IMR-90 (cell line): ENCODE measurements at regions not wholly inside any gene's neighbourhood (a gene's known extent, or its start where the extent isn't known, plus 50 kb on each side); places are given as distances from the start of the nearest gene placed in this dataset.

Experiments
- ATAC-seq: fragments of 200-7000 bp; cut with Tn5 transposase; 2 replicates; pipeline ENCODE4 v1.9.1; 2020; ENCODE audit warnings: low read depth, mild to moderate bottlenecking, moderate library complexity
- BruUV-seq: library from RNA; stranded (reverse); fragments of 400-500 nt; replicated peaks from 2 replicates; lab custom pipeline; 2021; lab: Mats Ljungman, UMichigan
- CTCF ChIA-PET: fragments of 300-600 bp; formaldehyde crosslinking; extraction: SDS; loops from one replicate; lab custom pipeline; 2021; ENCODE audit warnings: antibody characterized with exemption; lab: Yijun Ruan, JAX
- POLR2A ChIA-PET: fragments of 300-600 bp; sonication (Branson Sonifier 250); formaldehyde crosslinking; loops from one replicate; lab custom pipeline; 2022; ENCODE audit warnings: antibody characterized with exemption; ENCODE audit not compliant: unreplicated experiment; lab: Charles Lee
- DNase-seq: peaks from one replicate; pipeline ENCODE4 v3.0.0; 2013
- H2AFZ ChIP-seq: replicated peaks from 2 replicates; pipeline ENCODE3; 2013; ENCODE audit warnings: low read length, mild to moderate bottlenecking; ENCODE audit not compliant: poor library complexity
- H2AK5ac ChIP-seq: 2 replicates; pipeline ENCODE4 v1.6.1; 2013; ENCODE audit warnings: low read depth, low read length, inconsistent platforms
- H2AK9ac ChIP-seq: replicated peaks from 2 replicates; pipeline ENCODE3; 2013; ENCODE audit warnings: mild to moderate bottlenecking, low read depth, low read length, moderate library complexity; ENCODE audit not compliant: poor library complexity
- H2BK120ac ChIP-seq: 2 replicates; pipeline ENCODE4 v1.6.1; 2013; ENCODE audit warnings: low read depth, low read length, inconsistent platforms
- H2BK15ac ChIP-seq: 3 replicates; pipeline ENCODE4 v1.6.1; 2013; ENCODE audit warnings: low read depth, low read length, inconsistent platforms
- H2BK20ac ChIP-seq: 2 replicates; pipeline ENCODE4 v1.6.1; 2013; ENCODE audit warnings: low read depth, mild to moderate bottlenecking, inconsistent platforms, low read length, moderate library complexity
- H2BK5ac ChIP-seq: 2 replicates; pipeline ENCODE4 v1.6.1; 2013; ENCODE audit warnings: mild to moderate bottlenecking, low read depth, low read length, inconsistent platforms; ENCODE audit not compliant: poor library complexity, severe bottlenecking
- H3K14ac ChIP-seq: replicated peaks from 2 replicates; pipeline ENCODE4 v1.6.1; 2013; ENCODE audit warnings: low read depth, low read length, inconsistent platforms
- H3K18ac ChIP-seq: 2 replicates; pipeline ENCODE4 v1.6.1; 2013; ENCODE audit warnings: low read depth, low read length, control low read depth
- H3K23ac ChIP-seq: 2 replicates; pipeline ENCODE4 v1.6.1; 2013; ENCODE audit warnings: low read depth, low read length, inconsistent platforms
- H3K27ac ChIP-seq: 2 replicates; pipeline ENCODE4 v1.5.1; 2013; ENCODE audit warnings: mild to moderate bottlenecking, control low read depth, low read length; ENCODE audit not compliant: insufficient read depth
- H3K27me3 ChIP-seq: 2 replicates; pipeline ENCODE4 v1.6.1; 2013; ENCODE audit warnings: low read length; ENCODE audit not compliant: control insufficient read depth, insufficient read depth
- H3K36me3 ChIP-seq: 2 replicates; pipeline ENCODE4 v1.6.1; 2013; ENCODE audit warnings: low read length, mixed read lengths; ENCODE audit not compliant: control insufficient read depth, insufficient read depth
- H3K4ac ChIP-seq: 2 replicates; pipeline ENCODE4 v1.6.1; 2013; ENCODE audit warnings: low read depth, low read length, inconsistent platforms
- H3K4me1 ChIP-seq: 2 replicates; pipeline ENCODE4 v1.6.1; 2013; ENCODE audit warnings: low read length, mixed read lengths; ENCODE audit not compliant: control insufficient read depth, insufficient read depth
- H3K4me2 ChIP-seq: 2 replicates; pipeline ENCODE4 v1.6.1; 2013; ENCODE audit warnings: low read depth, mild to moderate bottlenecking, control low read depth, low read length, moderate library complexity
- H3K4me3 ChIP-seq: 2 replicates; pipeline ENCODE4 v1.5.1; 2013; ENCODE audit warnings: low read depth, mild to moderate bottlenecking, control low read depth, low read length, moderate library complexity; ENCODE audit not compliant: insufficient read depth
- H3K56ac ChIP-seq: 2 replicates; pipeline ENCODE4 v1.6.1; 2013; ENCODE audit warnings: low read length, inconsistent platforms; ENCODE audit not compliant: insufficient read depth; ENCODE audit errors: extremely low read depth
- H3K79me1 ChIP-seq, 2 experiments: 2 replicates each; pipeline ENCODE4 v1.6.1; 2013; ENCODE audit warnings: low read length in 2 of 2, inconsistent platforms in 1 of 2, low read depth in 1 of 2
- H3K9ac ChIP-seq: 2 replicates; pipeline ENCODE4 v1.6.1; 2013; ENCODE audit warnings: low read depth, low read length, control low read depth
- H3K9me1 ChIP-seq: 2 replicates; pipeline ENCODE4 v1.6.1; 2013; ENCODE audit warnings: low read length, inconsistent platforms; ENCODE audit not compliant: insufficient read depth
- H3K9me3 ChIP-seq: 2 replicates; pipeline ENCODE4 v1.6.1; 2013; ENCODE audit warnings: low read length; ENCODE audit not compliant: control insufficient read depth, insufficient read depth
- H4K20me1 ChIP-seq: 2 replicates; pipeline ENCODE4 v1.6.1; 2013; ENCODE audit warnings: low read length, inconsistent platforms; ENCODE audit not compliant: insufficient read depth
- H4K5ac ChIP-seq: 2 replicates; pipeline ENCODE4 v1.6.1; 2013; ENCODE audit warnings: mild to moderate bottlenecking, low read depth, low read length, control low read depth
- H4K8ac ChIP-seq, 2 experiments: 2 replicates each; pipeline ENCODE4 v1.6.1; 2013; ENCODE audit warnings: low read depth in 2 of 2, low read length in 2 of 2, control low read depth in 1 of 2, inconsistent platforms in 1 of 2
- H4K91ac ChIP-seq: 2 replicates; pipeline ENCODE4 v1.6.1; 2013; ENCODE audit warnings: low read depth, low read length, inconsistent platforms; ENCODE audit not compliant: insufficient read depth
- CEBPB ChIP-seq: IDR thresholded peaks from 2 replicates; pipeline ENCODE4 v1.6.1; 2012; ENCODE audit warnings: low read depth, low read length, improper control_type of control experiment
- FOS ChIP-seq: fragments of 150-350 bp; IDR thresholded peaks from 2 replicates; pipeline ENCODE4 v1.6.1; 2016; ENCODE audit warnings: low read depth, low read length
- NFE2L2 ChIP-seq: fragments of 150-350 bp; IDR thresholded peaks from 2 replicates; pipeline ENCODE4 v1.6.1; 2016; ENCODE audit warnings: low read depth, mild to moderate bottlenecking, low read length
- RCOR1 ChIP-seq: IDR thresholded peaks from 2 replicates; pipeline ENCODE4 v1.6.1; 2012; ENCODE audit warnings: mild to moderate bottlenecking, low read length, improper control_type of control experiment; ENCODE audit not compliant: insufficient replicate concordance
- WGBS, 2 experiments: methylation state at CpG; one replicate each; pipeline versions ENCODE4 v1.1.5 to v1.1.7; 2013; ENCODE audit warnings: missing lambda C conversion rate in 2 of 2; ENCODE audit not compliant: insufficient read length in 1 of 2; ENCODE audit errors: extremely low coverage in 2 of 2; 5-methylcytosine and 5-hydroxymethylcytosine counted together
- dilution Hi-C: fragments of 300-500 bp; cut with HindIII; formaldehyde crosslinking; loops from one replicate; pipeline ENCODE4 v1.14.3; 2018; ENCODE audit warnings: low sequenced_read_pairs; ENCODE audit not compliant: unreplicated experiment
- in situ Hi-C: fragments of 300-500 bp; cut with MboI; formaldehyde crosslinking; loops from 3 replicates; pipeline ENCODE4 v1.14.3; 2019; ENCODE audit warnings: low sequenced_read_pairs, inconsistent platforms, mixed read lengths
- intact Hi-C: fragments of 100-400 bp; cut with micrococcal nuclease; formaldehyde crosslinking; loops from 2 replicates; pipeline ENCODE4 v1.10.0; 2022

DNA sequence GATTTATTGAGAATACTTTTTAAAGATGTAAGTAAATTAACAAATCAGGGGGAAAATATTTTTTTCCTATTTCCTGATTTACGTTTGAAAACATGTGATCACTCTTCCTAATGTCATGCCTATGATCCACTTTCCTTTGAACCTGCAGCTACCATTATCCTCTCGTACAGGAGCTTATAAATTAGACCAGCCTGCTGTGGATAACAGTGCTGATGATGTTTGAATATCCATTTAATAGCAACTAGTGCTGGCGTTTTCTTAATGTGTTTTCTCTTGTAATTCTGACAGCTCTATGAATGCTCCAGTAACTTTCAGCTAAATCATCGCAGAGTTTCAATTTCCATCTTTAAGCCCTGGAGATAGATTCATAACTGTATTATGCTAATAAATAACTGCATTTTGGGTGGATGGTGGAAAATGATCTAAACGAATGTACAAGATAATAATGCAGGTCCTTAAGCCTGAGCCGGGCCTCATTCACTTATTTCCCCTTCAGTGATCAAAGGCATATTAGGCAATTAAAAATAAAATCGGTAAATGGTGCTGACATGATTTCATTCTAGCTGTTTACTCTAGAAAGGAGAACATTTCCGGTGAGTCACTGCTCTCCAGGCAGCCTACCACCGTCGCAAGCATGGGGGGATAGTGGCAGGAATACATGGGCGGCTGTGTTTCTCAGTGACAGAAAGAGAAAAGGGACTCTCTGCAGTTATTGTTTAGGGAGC, 58.5 kb upstream of the SLC24A5 start:
- H3K14ac ChIP-seq = no peak overlapping the region
- H3K27ac ChIP-seq = no peak overlapping the region
- no peak overlapping the region for H3K4ac ChIP-seq
- no peak overlapping the region for H2BK120ac ChIP-seq
- DNase-seq (peak; percentile 61), ATAC-seq (peak; percentile 85)
- H3K9me1 ChIP-seq = no peaks in the 10 kb centered on the region
- dilution Hi-C loops (no loop called here), in situ Hi-C loops (loop anchor here (10.0 kb wide), 1 partner anchor 58 kb away; no protein-coding TSS in a partner anchor), intact Hi-C loops (no loop called here)
- no peaks in the 10 kb centered on the region for H4K20me1 ChIP-seq
- H4K8ac ChIP-seq = no peak overlapping the region
- H2BK15ac ChIP-seq = no peak overlapping the region
- H2AK5ac ChIP-seq = no peak overlapping the region
- H3K9ac ChIP-seq = no peak overlapping the region
- H3K9me3 ChIP-seq = no peaks in the 10 kb centered on the region
- H3K4me2 ChIP-seq = no peak overlapping the region
- no peak overlapping the region for H4K91ac ChIP-seq
- ChIA-PET POLR2A (no interaction called here), CTCF (interaction anchor here (0.6 to 0.9 kb wide), 2 partner anchors 70 to 72 kb away, joined by 3 read pairs; no protein-coding TSS in a partner anchor)
- H3K23ac ChIP-seq = no peak overlapping the region
- no peak overlapping the region for H3K56ac ChIP-seq
- WGBS, 2 experiments = no CpG with 5 or more reads among the region's 11 CpGs
- H3K4me3 ChIP-seq = no peak overlapping the region
- H3K18ac ChIP-seq = no peak overlapping the region; the same call in 1 of the 2 replicates
- H3K27me3 ChIP-seq = no peaks in the 10 kb centered on the region
- no peak overlapping the region for H2BK20ac ChIP-seq
- H3K36me3 ChIP-seq = no peaks in the 10 kb centered on the region
- H2AK9ac ChIP-seq = no peak overlapping the region
- BruUV-seq = no TSS peak
- TF ChIP-seq FOS (peak; percentile 71), NFE2L2 (no peak), CEBPB (peak; percentile 54; the same call in 1 of the 2 replicates), RCOR1 (no peak)
- H2AFZ ChIP-seq = peak overlapping the region; percentile 19
- H3K4me1 ChIP-seq = peaks cover 3% of the 10 kb centered on the region; the same call in 1 of the 2 replicates
- no peak overlapping the region for H4K5ac ChIP-seq
- H3K79me1 ChIP-seq = no peaks in the 10 kb centered on the region
- H2BK5ac ChIP-seq = no peak overlapping the region
